ENCODE measurements at regions not wholly inside any gene's neighbourhood (a gene's known extent, or its start where the extent isn't known, plus 50 kb on each side); places are given as distances from the start of the nearest gene placed in this dataset.

DNA sequence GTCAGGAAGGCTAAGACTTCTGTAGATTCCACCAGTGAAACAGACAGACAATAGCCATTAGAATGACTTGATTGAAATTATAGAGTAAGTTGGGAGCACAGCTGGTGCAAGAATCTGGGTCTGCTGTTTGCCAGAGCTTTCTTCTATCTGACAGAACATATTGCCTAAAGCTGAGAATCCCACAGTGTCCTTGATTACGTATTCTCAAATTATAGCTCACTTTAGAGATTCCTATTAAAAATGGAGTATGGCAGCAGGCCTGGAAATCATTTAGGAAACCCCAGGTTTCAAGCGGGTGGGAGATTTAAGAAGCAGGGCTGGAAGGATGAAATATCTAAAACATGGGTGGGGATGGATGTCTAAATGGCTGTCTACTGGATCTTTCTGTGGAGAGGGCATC, 639.7 kb upstream of the CXADR start:
- TF ChIP-seq, protein P1, sequence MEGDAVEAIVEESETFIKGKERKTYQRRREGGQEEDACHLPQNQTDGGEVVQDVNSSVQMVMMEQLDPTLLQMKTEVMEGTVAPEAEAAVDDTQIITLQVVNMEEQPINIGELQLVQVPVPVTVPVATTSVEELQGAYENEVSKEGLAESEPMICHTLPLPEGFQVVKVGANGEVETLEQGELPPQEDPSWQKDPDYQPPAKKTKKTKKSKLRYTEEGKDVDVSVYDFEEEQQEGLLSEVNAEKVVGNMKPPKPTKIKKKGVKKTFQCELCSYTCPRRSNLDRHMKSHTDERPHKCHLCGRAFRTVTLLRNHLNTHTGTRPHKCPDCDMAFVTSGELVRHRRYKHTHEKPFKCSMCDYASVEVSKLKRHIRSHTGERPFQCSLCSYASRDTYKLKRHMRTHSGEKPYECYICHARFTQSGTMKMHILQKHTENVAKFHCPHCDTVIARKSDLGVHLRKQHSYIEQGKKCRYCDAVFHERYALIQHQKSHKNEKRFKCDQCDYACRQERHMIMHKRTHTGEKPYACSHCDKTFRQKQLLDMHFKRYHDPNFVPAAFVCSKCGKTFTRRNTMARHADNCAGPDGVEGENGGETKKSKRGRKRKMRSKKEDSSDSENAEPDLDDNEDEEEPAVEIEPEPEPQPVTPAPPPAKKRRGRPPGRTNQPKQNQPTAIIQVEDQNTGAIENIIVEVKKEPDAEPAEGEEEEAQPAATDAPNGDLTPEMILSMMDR (IDR thresholded peaks at IDR 0.05; ENCODE audit: borderline replicate concordance, insufficient read depth, low read depth, low read length): no peak
- H3K4me3 ChIP-seq (ENCODE audit: low read depth, low read length): no peak overlapping the region

DNA sequence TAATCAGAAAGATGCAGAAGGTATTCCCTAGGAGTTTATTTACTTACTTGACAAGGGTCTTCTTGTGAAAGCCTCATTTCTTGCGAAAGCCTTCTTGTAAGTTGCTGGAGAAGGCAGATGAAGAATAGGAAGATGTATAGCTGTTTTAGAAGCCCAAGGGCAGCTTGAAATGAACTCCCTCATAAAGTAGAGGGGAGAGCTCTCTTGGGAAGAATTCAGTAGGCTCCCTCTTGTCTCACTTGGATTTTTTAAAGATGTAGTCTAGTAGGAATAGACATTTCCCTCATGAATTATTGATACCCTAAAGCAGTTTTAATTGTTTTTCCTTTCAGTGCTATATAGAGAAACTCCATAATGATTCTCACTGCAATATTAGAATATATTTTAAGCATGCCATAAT, 639.2 kb upstream of the CXADR start:
- H3K4me3 ChIP-seq (ENCODE audit: low read depth, low read length): no peak overlapping the region
- TF ChIP-seq, protein P1 (IDR thresholded peaks at IDR 0.05; ENCODE audit: borderline replicate concordance, insufficient read depth, low read depth, low read length): no peak

GRCh38 chr21:16879479-16879878, 633.4 kb upstream of the CXADR start:
- H3K4me3 ChIP-seq (ENCODE audit: low read depth, low read length): no peak overlapping the region
- TF ChIP-seq, protein P1 (IDR thresholded peaks at IDR 0.05; ENCODE audit: borderline replicate concordance, insufficient read depth, low read depth, low read length): no peak

DNA sequence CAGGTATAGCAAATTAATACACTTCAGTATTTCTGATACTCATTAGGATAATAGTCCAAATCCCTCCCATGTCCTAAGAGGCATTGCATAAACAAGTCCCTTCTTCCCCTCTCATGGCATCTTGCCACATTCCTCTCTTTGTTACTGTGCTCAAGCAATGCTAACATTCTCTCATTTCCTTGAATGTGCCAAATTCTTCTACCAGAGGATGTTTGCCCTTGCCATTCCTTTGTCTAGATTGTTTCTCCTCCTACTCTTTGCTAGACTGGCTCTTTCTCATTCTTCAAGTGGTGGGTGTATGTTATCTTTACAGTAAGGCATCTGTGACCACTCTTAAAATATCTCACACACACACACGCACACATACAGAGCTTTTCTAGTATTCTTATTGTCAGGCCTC, 621.0 kb upstream of the CXADR start:
- H3K4me3 ChIP-seq (ENCODE audit: low read depth, low read length): no peak overlapping the region
- TF ChIP-seq, protein P1 (IDR thresholded peaks at IDR 0.05; ENCODE audit: borderline replicate concordance, insufficient read depth, low read depth, low read length): no peak

- H3K4me3 ChIP-seq (ENCODE audit: low read depth, low read length): no peak overlapping the region
- TF ChIP-seq, protein P1 (IDR thresholded peaks at IDR 0.05; ENCODE audit: borderline replicate concordance, insufficient read depth, low read depth, low read length): no peak
Measured at GRCh38 chr21:16900685-16901084, 612.2 kb upstream of the CXADR start.

GRCh38 chr21:16908077-16908476, 604.8 kb upstream of the CXADR start:
- TF ChIP-seq, protein P1 (IDR thresholded peaks at IDR 0.05; ENCODE audit: borderline replicate concordance, insufficient read depth, low read depth, low read length): no peak
- no peak overlapping the region for H3K4me3 ChIP-seq (ENCODE audit: low read depth, low read length)

GRCh38 chr21:16910435-16911165, 602.2 kb upstream of the CXADR start:
- TF ChIP-seq, protein P1 (IDR thresholded peaks at IDR 0.05; ENCODE audit: borderline replicate concordance, insufficient read depth, low read depth, low read length): no peak
- H3K4me3 ChIP-seq (ENCODE audit: low read depth, low read length): no peak overlapping the region
